HG02610 (cell line): ENCODE measurements at regions not wholly inside any gene's neighbourhood (a gene's known extent, or its start where the extent isn't known, plus 50 kb on each side); places are given as distances from the start of the nearest gene placed in this dataset.

ENCODE experiments used
- ATAC-seq: cut with Tn5 transposase; IDR thresholded peaks from one replicate; pipeline ENCODE4 v1.9.1; 2021; ENCODE audit warnings: mild to moderate bottlenecking, moderate library complexity; ENCODE audit not compliant: unreplicated experiment

DNA sequence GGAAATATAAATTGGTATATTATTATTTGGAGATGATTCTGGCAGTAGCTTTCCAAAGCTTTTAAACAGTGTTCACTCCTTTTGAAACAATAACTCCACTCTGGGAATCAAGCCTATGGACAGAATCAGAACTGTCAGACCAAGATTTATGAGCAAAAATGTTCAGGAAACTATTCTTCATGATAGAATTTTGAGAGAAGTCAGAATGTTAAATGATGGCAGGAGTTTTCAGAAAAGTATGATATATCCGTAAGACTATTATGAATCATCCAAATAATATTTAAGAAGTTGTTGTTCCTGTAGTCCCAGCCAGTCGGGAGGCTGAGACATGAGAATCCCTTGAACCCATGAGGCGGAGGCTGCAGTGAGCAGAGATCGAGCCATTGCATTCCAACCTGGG is 50.5 kb upstream of the ADGRG2 start:
- ATAC-seq: no peak

- ATAC-seq: no peak
Measured at GRCh38 chrX:19174401-19175025, 52.2 kb upstream of the ADGRG2 start.

DNA sequence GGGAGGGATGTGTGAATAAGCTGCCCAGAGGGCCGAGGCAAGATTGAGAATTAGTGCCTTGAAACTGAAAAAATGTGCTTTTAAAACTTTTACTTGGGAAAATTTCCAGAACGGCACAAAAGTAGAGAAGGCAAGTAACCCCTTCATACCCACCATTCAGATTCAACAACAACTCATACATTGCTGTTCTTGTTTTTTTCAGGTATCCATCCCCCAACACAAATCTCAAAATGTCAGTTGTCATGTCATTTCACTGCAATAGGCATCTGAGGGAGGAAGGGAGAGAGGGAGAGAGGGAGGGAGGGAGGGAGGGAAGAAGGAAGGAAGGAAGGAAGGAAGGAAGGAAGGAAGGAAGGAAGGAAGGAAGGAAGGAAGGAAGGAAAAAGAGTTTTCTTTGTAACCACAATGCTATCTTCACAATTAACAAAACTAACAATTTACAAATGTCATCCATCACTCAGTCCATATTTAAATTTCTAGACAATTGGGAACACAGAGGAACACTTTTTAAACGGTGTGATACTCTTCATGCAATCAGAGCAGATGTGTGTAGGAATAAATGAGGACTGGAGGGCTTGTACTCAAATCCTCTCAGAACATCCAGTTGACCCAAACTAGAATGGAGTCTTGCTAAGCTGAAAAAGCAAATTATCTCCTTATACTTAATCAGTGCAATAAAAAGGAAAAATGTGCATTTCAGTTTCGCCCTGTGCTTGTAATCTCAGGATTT is 54.8 kb upstream of the ADGRG2 start:
- no peak for ATAC-seq

DNA sequence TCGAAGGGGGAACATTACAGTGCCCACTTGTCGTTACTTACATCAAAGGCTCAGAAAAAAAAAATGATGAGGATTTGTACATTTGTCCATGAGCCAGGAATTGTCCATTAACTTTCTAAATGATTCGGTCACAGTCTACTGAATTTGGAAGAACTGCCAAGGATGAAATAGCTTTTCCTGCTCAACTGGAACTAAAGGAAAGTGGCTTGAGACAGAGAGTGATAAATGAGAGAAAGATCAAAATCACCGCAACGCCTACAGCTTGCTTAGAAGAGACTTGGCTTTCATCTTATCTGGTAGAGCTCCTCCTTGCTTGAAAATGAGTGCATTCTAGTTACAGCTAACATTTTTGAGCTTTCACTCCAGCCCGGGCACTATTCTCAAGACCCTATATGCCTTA is 55.5 kb upstream of the ADGRG2 start:
- no peak for ATAC-seq

- ATAC-seq: no peak
Measured at GRCh38 chrX:19178402-19178801, 56.1 kb upstream of the ADGRG2 start.

DNA sequence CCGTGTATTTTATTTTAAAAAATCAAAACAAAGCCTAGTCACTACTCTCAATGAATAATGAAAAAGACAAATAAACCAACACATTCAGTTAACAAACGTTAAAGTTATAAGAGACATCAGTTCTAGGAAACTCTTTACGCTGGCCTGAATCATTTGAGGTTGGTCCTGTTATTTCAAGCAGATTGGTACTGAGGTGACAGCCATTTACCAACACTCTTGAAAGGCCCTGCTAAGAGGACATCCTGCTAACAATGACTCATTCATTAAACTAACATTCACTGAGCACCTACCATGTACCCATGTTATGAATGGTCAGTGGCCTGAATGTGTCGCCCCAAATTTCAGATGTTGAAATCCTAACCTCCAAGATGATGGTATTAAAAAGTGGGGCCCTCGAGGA is 57.1 kb upstream of the ADGRG2 start:
- ATAC-seq: no peak

GRCh38 chrX:19181345-19181744 is 59.1 kb upstream of the ADGRG2 start:
- no peak for ATAC-seq

GRCh38 chrX:19182785-19183184 is 60.5 kb upstream of the ADGRG2 start:
- ATAC-seq: no peak

DNA sequence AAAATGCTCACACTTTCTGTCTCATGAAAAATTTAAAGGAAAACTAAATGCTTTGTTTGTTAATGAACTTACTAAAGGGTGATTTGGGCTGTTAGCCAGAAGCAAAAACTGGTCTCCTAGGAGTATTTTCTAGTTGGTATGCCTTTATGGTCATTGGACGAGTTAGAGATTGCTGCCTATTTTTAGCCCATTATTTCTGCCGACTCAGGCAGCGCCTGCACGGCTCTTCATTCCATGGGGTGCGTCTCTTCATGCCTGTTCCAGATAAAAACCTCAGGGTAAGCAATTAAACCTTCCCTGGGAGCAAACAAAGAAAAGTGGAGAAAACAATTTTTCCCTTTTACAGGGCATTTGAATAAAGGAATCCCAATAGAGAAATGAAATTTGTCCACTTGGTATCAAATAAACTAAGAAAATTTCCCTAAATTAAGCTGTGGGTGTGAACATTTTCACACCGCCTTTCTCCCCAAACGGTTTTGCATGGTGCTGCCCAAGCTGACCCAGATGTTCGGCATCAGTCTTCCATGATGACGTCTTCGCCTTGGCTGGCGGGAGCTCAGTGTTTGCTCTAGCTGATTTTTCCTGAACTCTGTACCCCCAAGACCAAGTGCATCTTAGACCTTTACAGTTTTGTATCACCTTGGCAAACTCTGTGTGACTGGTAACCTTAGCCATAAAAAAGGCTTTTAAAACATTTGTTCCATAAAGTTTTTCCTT is 61.7 kb upstream of the ADGRG2 start:
- no peak for ATAC-seq

- no peak for ATAC-seq
Measured at GRCh38 chrX:19188566-19188965, 66.3 kb upstream of the ADGRG2 start.

DNA sequence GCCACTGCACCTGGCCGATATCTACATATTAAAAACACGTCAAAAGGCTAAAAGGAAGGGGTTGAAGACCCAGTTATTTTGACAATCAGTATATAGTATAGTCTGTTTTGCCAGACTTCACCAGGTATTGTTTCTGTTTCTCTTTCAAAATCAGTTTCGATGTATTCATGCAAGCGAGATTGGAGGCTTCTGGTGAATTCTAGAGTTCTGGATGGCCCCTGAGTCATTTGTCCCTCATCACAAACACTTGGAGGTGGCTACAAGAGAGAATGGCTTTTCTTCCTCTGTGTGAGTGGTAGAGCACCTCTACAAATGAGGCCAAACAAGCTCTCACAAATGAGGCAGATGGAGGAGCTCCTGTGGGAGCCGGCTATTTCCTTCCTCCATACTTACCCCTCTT is 68.6 kb upstream of the ADGRG2 start:
- no peak for ATAC-seq

GRCh38 chrX:19193565-19193964 is 71.3 kb upstream of the ADGRG2 start:
- ATAC-seq: no peak

GRCh38 chrX:19194285-19195242 is 72.3 kb upstream of the ADGRG2 start:
- peak; percentile 70 for ATAC-seq

- ATAC-seq: no peak
Measured at GRCh38 chrX:19195243-19195610, 73.0 kb upstream of the ADGRG2 start.

- ATAC-seq: no peak
Measured at GRCh38 chrX:19198473-19198872, 76.2 kb upstream of the ADGRG2 start.

GRCh38 chrX:19202171-19202570 is 79.9 kb upstream of the ADGRG2 start:
- ATAC-seq: no peak

- ATAC-seq: no peak
Measured at GRCh38 chrX:19204636-19205035, 82.4 kb upstream of the ADGRG2 start.

- ATAC-seq: no peak
Measured at GRCh38 chrX:19212037-19212436, 89.8 kb upstream of the ADGRG2 start.

DNA sequence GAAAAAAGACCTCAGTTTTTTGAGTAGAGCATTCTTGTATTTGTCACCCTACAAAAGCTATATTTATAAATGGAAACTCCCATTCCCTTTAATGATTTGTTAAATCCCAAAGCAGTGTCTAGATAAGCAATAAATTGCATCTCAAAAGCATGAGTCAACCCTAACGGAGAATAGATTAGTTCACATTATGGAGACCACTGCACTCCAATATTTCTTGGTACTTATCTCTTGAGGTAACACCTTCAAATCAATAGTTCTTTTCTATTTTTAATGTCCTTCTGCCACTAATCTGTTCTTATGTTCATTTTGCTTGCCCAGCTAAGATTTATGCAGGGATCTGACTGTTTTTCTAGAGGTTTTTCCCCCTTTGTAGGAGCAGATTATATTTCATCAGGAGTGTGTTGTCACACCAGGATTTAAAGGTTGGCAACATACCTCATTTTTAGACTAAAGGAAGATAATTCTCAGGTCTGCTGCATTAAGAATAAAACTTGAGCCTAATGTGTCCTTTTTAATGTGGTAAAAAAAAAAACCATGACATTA is 91.4 kb upstream of the ADGRG2 start:
- no peak for ATAC-seq

- no peak for ATAC-seq
Measured at GRCh38 chrX:19214311-19214710, 92.0 kb upstream of the ADGRG2 start.

- no peak for ATAC-seq
Measured at GRCh38 chrX:19225909-19226308, 103.6 kb upstream of the ADGRG2 start.
